ENCODE measurements at regions not wholly inside any gene's neighbourhood (a gene's known extent, or its start where the extent isn't known, plus 50 kb on each side); places are given as distances from the start of the nearest gene placed in this dataset.

- no peak for DNase-seq (ENCODE audit: low read depth)
Measured at GRCh38 chr9:109950710-109951443, 170.9 kb downstream of the PALM2AKAP2 start.

DNA sequence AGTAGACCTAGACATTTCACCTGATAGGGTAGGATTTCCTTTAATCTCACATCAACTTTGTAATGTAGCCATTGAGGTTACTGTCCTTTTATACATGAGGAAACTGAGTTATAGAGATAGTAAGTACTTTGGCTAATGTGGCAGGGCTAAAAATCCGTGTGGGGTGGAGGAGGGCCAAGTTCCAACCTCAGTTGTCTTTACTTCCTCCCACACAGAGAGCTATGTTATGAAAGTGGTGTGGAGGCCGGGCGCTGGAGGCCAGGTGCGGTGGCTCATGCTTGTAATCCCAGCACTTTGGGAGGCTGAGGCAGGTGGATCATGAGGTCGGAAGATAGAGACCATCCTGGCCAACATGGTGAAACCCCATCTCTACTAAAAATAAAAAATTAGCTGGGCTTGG is 173.3 kb downstream of the PALM2AKAP2 start:
- DNase-seq (ENCODE audit: low read depth): no peak

GRCh38 chr9:109953813-109954497 is 174.0 kb downstream of the PALM2AKAP2 start:
- no peak for DNase-seq (ENCODE audit: low read depth)

DNA sequence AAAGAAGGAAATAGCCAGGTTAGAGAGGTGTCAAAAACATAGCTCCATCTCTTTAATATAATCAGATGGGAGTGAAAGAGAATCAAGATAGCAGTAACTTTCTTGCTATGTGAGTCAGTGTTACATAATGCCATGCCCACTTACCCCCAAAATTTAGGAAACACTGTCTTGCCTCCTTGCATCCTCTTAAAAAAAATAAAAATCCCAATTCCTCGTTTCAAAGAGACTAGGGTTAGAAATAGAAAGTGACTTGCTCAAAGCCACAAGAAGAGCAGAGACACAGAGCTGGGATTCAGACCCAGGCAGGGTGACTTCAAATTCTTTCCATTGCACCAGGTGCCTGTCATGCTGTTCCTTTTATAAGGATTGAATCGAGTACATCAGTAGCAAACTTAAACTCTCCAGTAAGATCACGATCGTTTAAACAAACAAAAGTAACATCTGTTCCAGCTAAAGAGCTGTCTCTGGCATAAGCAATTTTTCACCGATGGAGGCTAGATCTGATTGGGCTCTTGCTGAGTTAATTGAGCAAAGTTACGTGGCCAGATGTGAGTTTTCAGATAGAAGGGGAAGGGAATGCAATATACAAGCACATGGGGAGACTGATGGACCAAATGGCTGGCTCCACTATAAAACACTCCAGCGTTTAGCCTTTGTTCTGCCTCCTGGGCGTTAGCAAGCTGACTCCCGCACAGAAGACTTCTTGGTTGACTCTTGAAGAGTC is 176.9 kb downstream of the PALM2AKAP2 start:
- DNase-seq (ENCODE audit: low read depth): no peak

DNA sequence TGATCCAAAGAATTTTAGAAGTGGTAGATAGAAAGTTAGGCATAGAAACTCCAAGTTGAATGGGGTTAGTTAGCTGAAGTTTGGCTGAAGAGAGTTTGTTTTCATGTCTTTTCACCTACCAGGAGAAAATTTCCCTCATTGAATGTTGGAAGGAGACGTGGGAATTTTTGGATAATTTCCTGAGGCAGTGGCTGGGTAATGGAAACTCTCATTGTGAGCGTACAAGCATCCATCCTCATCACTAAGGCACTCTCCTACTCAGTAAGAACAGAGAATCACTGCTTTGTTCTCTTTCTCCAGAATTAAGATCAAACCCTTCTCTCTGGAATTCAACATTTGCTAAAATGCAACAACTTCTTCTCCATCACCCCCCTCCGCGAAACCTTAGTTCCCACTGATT is 179.7 kb downstream of the PALM2AKAP2 start:
- no peak for DNase-seq (ENCODE audit: low read depth)

- DNase-seq (ENCODE audit: low read depth): no peak
Measured at GRCh38 chr9:109961626-109962025, 181.6 kb downstream of the PALM2AKAP2 start.

DNA sequence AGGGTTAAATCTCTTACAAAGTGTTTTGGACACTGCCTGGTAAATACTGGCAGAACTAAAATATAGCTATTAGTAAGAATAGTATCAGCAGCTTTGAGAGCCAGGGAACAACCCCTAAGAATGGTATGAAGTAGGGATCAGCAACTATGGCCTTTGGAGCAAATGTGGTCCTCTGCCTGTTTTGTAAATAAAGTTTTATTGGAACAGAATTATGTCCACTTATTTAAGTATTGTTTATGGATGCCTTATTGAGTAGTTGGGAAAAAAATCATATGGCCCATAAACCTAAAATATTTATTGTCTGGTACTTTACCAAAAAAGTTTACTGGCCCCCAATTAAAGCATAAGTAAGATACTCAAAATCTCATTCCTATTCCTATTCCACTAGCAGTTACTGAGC is 182.2 kb downstream of the PALM2AKAP2 start:
- DNase-seq (ENCODE audit: low read depth): no peak

DNA sequence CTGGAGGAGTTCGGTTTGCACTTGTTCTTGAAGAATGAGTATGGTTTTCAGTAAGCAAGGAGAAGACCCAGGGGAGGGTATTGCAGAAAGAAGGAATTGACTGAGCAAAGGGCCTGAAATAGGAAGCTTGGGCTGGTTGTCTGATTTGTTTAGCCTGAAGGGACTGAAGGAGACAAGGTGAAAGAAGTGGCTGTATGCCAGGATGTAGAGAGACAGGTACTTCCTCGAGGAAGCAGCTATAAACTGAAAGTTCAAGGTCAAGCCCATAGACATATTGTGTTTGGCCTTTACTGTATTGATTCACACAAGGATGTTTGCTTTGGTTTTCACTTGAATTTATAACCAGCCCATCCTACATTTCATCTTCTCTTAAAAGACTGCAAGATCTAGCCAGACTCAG is 183.1 kb downstream of the PALM2AKAP2 start:
- DNase-seq (ENCODE audit: low read depth): no peak

DNA sequence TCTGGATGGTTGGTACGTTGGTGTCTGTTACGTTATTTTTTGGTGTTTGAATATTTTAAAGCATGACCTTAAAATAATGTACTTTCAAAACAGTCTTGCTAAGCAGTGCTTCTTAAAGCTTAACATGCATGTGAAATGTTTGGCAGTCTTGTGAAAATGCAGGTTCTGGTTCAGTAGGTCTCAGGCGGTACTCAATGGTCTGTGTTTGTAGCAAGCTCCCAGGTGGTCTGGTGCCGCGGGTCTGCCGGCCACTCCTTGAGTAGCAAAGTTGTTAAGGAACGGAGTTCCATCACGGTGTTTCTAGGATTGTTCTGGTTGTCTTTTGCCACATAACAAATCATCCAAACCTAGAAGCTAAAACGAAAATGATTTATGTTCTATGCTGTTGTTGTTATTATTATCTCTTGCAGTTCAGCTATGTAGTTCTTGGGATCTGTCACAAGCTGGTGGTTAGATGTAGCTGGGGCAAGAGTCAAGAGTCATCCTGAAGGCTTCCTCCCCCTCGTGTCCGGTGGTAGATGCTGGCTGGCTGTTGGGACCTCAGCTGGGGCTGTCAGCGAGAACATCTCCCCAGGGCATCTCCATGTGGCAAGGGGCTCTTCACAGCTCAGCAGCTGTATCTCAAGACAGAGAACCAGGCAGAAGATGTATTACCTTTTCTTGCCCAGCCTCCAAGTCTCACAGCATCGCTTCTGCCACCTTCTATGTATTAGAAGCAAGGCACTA is 186.8 kb downstream of the PALM2AKAP2 start:
- DNase-seq (ENCODE audit: low read depth): no peak

GRCh38 chr9:109967651-109968642 is 187.9 kb downstream of the PALM2AKAP2 start:
- DNase-seq (ENCODE audit: low read depth): no peak

GRCh38 chr9:109969011-109969410 is 189.0 kb downstream of the PALM2AKAP2 start:
- DNase-seq (ENCODE audit: low read depth): no peak

DNA sequence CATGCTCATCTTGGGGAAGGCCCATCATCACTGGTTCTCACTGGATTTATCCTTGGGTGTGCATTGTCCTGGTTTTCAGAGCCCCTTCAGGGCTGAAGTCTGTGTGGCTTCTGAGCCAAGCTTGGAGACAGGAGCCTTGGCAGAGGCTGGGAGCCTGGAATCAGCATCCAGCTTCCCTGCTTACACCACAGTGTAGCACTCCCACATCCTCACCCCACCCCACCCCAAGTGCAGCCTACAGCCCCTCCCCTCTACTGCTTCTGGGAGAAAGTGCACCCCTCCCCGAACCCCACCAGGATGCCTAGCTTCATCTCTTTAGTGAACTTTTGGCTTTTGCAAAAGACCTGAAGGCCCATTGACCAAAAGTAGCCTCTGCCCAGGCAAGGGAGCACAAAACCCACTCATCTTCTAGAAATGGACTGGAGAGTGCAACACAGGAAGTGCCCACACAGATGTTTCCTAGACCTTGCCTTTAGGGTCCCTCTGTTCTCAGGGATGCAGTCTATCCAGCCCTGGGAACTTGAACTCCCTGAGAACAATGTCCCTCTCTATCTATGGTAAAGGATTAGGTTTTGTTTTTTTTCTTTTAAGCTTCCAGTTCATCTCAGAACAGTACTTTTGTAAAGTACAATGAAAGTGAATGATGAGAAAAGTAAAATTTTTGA is 189.7 kb downstream of the PALM2AKAP2 start:
- no peak for DNase-seq (ENCODE audit: low read depth)

DNA sequence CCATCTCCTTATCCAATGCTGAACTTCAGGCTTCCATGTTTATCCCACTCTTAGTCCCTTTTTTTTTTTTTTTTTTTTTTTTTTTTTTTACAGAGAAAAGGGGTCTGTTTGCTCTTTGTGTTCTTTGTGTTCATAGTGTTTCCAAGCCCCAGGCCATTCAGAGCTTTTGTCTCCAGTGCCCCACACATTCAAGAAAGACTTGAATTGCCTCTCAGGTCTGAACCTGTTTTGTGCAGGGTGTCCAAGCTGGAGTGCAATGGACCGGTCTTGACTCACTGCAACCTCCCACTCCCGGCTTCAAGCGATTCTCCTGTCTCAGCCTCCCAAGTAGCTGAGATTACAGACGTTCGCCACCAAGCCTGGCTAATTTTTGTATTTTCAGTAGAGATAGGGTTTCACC is 191.2 kb downstream of the PALM2AKAP2 start:
- DNase-seq (ENCODE audit: low read depth): no peak

DNA sequence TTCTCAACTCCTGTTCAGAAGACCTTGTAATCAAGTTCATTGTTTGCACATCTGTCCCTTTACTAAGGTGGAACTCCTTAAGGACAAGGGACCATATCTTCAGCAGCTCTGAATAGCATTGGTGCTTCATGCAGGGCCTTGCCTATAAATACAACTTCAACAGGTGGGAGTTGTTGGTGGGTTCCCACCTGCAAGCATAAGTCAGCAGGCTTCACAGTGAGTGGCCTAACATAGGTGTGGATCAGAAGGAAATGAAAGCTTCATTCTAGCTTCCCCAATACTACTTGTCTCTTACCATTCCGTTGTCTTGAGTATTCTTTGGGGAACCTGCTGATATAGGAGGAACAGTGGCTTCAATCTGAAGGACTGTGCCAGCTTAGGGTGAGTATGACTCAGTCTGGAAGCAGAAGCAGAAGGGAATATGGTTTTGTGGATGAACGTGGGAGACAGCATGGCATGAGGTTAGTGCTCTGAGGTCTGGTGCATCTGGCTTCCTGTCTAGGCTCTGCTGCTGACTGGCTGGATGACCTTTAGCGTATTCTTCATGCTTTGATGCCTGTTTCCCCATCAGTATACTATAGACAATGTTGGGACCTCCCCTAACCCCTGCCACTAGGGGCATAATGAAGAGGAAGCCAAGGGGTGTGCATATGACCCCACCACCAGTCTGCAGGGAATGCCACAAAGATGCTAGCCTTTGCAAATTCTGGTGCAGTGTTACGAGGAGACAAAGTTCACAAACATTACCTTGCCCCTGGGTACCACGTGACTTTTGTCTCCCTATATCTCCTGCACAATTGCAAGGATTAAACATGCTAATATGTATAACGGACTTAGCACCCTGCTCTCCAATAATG is 192.3 kb downstream of the PALM2AKAP2 start:
- no peak for DNase-seq (ENCODE audit: low read depth)

DNA sequence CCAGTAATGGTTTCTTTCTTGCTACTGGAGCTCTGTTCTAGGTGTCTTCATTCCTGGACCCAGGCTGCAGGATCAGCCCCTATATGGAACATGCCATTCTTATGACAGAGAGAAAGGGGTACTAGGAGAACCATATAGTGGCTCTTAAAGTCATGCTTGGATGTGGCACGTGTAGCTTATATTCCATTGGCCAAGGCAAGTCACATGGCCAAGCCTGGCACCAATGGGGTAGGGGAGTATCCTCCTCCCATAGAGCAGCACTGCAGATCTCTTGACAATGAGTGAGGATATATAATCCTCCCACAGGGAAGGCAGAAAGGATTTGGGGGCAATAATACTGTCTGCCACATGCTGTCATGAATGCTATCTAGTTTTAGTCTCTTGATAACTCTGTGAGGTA is 193.3 kb downstream of the PALM2AKAP2 start:
- DNase-seq (ENCODE audit: low read depth): no peak

DNA sequence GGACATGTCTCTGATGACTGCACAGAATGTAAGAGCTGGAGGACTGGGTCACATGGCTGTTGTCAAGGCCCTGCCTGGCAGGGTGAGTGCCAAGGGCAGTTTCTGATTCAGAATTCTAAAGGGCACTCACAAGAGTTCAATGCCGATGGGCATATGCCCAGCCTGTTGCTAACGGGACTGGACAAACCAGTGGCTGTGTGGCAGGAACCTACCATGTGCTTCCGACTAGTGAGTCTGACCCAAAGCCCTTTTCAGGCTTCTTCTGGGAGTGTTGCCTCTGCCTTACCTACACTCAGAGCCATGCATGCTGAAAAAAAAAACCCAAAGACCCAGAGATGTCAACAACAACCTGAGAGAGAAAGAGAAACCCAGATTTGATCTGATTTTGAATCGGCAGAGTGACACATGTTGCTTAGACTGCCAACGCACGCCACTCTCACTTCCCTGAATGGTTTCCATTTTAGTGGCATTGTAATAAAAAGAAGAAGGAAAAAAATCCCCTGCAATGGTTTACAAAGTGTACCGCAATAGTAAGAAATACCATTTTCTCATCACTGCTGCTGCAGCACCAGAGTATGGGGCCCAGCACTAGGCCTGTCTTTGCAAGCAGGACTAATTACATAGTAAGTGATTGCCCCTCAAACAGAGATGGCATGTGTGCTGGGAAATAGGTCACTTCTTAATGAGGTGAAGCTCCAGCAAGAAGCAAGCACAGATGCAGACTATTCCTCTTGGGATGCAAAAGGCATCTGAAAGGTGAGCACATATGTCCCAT is 194.3 kb downstream of the PALM2AKAP2 start:
- peak; percentile 29 for DNase-seq (ENCODE audit: low read depth)

DNA sequence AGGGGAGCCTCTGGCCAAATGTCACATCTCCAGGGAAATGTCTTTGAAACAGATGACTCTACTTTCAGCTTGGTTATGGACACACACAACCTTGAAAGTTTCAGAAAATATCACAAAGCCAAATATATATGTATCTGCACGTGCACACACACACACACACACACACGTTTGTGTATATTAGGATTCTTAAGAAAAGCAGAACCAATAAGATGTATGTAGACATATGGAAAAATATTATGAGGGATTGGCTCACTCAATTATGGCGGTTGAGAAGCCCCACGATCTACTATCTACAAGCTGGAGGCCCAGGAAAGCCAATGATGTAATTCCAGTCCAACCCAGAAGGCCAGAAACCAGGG is 194.9 kb downstream of the PALM2AKAP2 start:
- DNase-seq (ENCODE audit: low read depth): no peak

- no peak for DNase-seq (ENCODE audit: low read depth)
Measured at GRCh38 chr9:109975574-109976295, 195.7 kb downstream of the PALM2AKAP2 start.
